A549 (cell line): ENCODE measurements at regions not wholly inside any gene's neighbourhood (a gene's known extent, or its start where the extent isn't known, plus 50 kb on each side); places are given as distances from the start of the nearest gene placed in this dataset.
A peak's percentile ranks its signal among the peaks of the same experiment; 100 is the strongest.
"Not testable (repeated sequence)": the region's sequence is repeated elsewhere in the genome, so short reads cannot be mapped to it uniquely, and the experiment has no call there.

Experiments
- ATAC-seq, 2 experiments: fragments of 200-7000 bp in 1 of 2; fragments of >200 bp in 1 of 2; cut with Nextera tagmentation in 1 of 2; cut with Tn5 transposase in 1 of 2; 3 replicates each; pipeline versions ENCODE4 v1.8.0 to v1.9.1; 2018 to 2020; ENCODE audit warnings: mild to moderate bottlenecking in 1 of 2, moderate library complexity in 1 of 2
- CTCF ChIA-PET: fragments of 300-600 bp; sonication (Branson Sonifier 250); formaldehyde crosslinking; extraction: SDS; loops from one replicate; lab custom pipeline; 2021; ENCODE audit warnings: antibody characterized with exemption, inconsistent platforms; lab: Yijun Ruan, JAX
- POLR2A ChIA-PET: fragments of 350-600 bp; formaldehyde crosslinking; extraction: SDS; loops from one replicate; lab custom pipeline; 2021; ENCODE audit warnings: antibody characterized with exemption, inconsistent platforms; lab: Yijun Ruan, JAX
- DNase-seq, 2 experiments: peaks; one replicate each; pipeline versions ENCODE4 v3.0.0 to v3.0.0-alpha.2; 2011 to 2016; ENCODE audit warnings: low read depth in 1 of 2, low spot score in 1 of 2
- FAIRE-seq: peaks from 2 replicates; lab custom pipeline; 2011; peaks lifted over from hg19 to GRCh38; lab: Jason Lieb, UNC
- H3K27ac ChIP-seq, 2 experiments: fragments of >200 bp; sonication (Bioruptor Twin); formaldehyde crosslinking; 3 replicates each; pipeline ENCODE4 v1.5.1; 2016 to 2017
- H3K4me1 ChIP-seq: fragments of >200 bp; sonication (Bioruptor Twin); formaldehyde crosslinking; 3 replicates; pipeline ENCODE4 v1.6.1; 2016
- H3K4me2 ChIP-seq: fragments of >200 bp; sonication (Bioruptor Twin); formaldehyde crosslinking; 3 replicates; pipeline ENCODE4 v1.6.1; 2016
- H3K4me3 ChIP-seq: fragments of >200 bp; sonication (Bioruptor Twin); formaldehyde crosslinking; 3 replicates; pipeline ENCODE4 v1.5.1; 2016
- H3K9me3 ChIP-seq: fragments of >200 bp; sonication (Bioruptor Twin); formaldehyde crosslinking; 3 replicates; pipeline ENCODE4 v1.6.1; 2016
- CBX2 ChIP-seq: fragments of 200-600 bp; sonication (generic); IDR thresholded peaks from 2 replicates; pipeline ENCODE4 v1.6.1; 2016; ENCODE audit warnings: low read depth, mild to moderate bottlenecking, borderline replicate concordance
- CBX8 ChIP-seq: fragments of 200-600 bp; sonication (generic); IDR thresholded peaks from 2 replicates; pipeline ENCODE4 v1.6.1; 2016
- CHD2 ChIP-seq: fragments of 150-350 bp; IDR thresholded peaks from 2 replicates; pipeline ENCODE4 v1.6.1; 2014; ENCODE audit warnings: low read length; ENCODE audit not compliant: partially characterized antibody
- EHF ChIP-seq: fragments of 250-450 bp; sonication (Bioruptor Pico); IDR thresholded peaks from 2 replicates; pipeline ENCODE4 v1.5.0; 2020; ENCODE audit warnings: mild to moderate bottlenecking
- EHMT2 ChIP-seq: fragments of 200-600 bp; sonication (generic); IDR thresholded peaks from 2 replicates; pipeline ENCODE4 v1.6.1; 2016; ENCODE audit warnings: antibody characterized with exemption, low read depth, mild to moderate bottlenecking, moderate library complexity
- FOXS1 ChIP-seq: fragments of 250-450 bp; sonication (Bioruptor Pico); IDR thresholded peaks from 2 replicates; pipeline ENCODE4 v1.5.0; 2020; ENCODE audit warnings: mild to moderate bottlenecking, moderate library complexity
- HDAC2 ChIP-seq: fragments of 200-600 bp; sonication (generic); IDR thresholded peaks from 2 replicates; pipeline ENCODE4 v1.6.1; 2016
- HEYL ChIP-seq: fragments of 250-450 bp; sonication (Bioruptor Pico); IDR thresholded peaks from 2 replicates; pipeline ENCODE4 v1.8.0; 2021; ENCODE audit warnings: mild to moderate bottlenecking, moderate library complexity
- HOXA7 ChIP-seq: fragments of 250-450 bp; sonication (Bioruptor Pico); IDR thresholded peaks from 2 replicates; pipeline ENCODE4 v1.5.0; 2020; ENCODE audit warnings: mild to moderate bottlenecking, moderate library complexity
- HOXB13 ChIP-seq: fragments of 250-450 bp; sonication (Bioruptor Pico); IDR thresholded peaks from 2 replicates; pipeline ENCODE4 v1.5.0; 2020; ENCODE audit warnings: low read depth, mild to moderate bottlenecking, moderate library complexity
- HOXB5 ChIP-seq: fragments of 250-450 bp; sonication (Bioruptor Pico); IDR thresholded peaks from 2 replicates; pipeline ENCODE4 v1.5.0; 2020; ENCODE audit warnings: mild to moderate bottlenecking, moderate library complexity
- KDM1A ChIP-seq: fragments of 200-600 bp; sonication (generic); IDR thresholded peaks from 2 replicates; pipeline ENCODE4 v1.6.1; 2016; ENCODE audit warnings: low read depth, mild to moderate bottlenecking
- KDM5A ChIP-seq: fragments of 200-600 bp; sonication (generic); IDR thresholded peaks from 2 replicates; pipeline ENCODE4 v1.6.1; 2016; ENCODE audit warnings: antibody characterized with exemption, mild to moderate bottlenecking
- MAZ ChIP-seq: fragments of 150-350 bp; IDR thresholded peaks from 2 replicates; pipeline ENCODE4 v1.6.1; 2014; ENCODE audit warnings: antibody characterized with exemption, low read depth, low read length, borderline replicate concordance
- NFE2L2 ChIP-seq: fragments of 150-350 bp; conservative IDR thresholded peaks from 2 replicates; pipeline ENCODE4 v1.6.1; 2014; ENCODE audit warnings: low read length
- NR3C1 ChIP-seq: fragments of >200 bp; sonication (Bioruptor Twin); formaldehyde crosslinking; IDR thresholded peaks from 3 replicates; pipeline ENCODE4 v1.6.1; 2017
- RAD21 ChIP-seq, 2 experiments: fragments of >200 bp in 1 of 2; sonication (Bioruptor Twin) in 1 of 2; formaldehyde crosslinking in 1 of 2; IDR thresholded peaks in 1 of 2; conservative IDR thresholded peaks in 1 of 2; 2 replicates in 1 of 2; 3 replicates in 1 of 2; pipeline ENCODE4 v1.6.1; 2012 to 2018; ENCODE audit warnings: inconsistent platforms in 1 of 2
- RARB ChIP-seq: fragments of 250-450 bp; sonication (Bioruptor Pico); IDR thresholded peaks from 2 replicates; pipeline ENCODE4 v1.8.0; 2021; ENCODE audit warnings: mild to moderate bottlenecking, moderate library complexity
- REST ChIP-seq: fragments of 200-600 bp; sonication (generic); IDR thresholded peaks from 2 replicates; pipeline ENCODE4 v1.6.1; 2016; ENCODE audit warnings: antibody characterized with exemption, mild to moderate bottlenecking, moderate library complexity
- SMC3 ChIP-seq: fragments of >200 bp; sonication (Bioruptor Twin); formaldehyde crosslinking; IDR thresholded peaks from 3 replicates; pipeline ENCODE4 v1.6.1; 2018; ENCODE audit warnings: inconsistent platforms
- ZC3H11A ChIP-seq: fragments of 450-650 bp; IDR thresholded peaks from 2 replicates; pipeline ENCODE4 v1.6.1; 2014; ENCODE audit warnings: antibody characterized with exemption, mild to moderate bottlenecking
- ZNF302 ChIP-seq: fragments of 250-450 bp; sonication (Bioruptor Pico); IDR thresholded peaks from 2 replicates; pipeline ENCODE4 v1.9.0; 2021; ENCODE audit warnings: inconsistent platforms, mild to moderate bottlenecking, moderate library complexity
- WGBS: methylation state at CpG from one replicate; pipeline ENCODE4 v1.1.6; 2017; ENCODE audit errors: missing lambda C conversion rate; 5-methylcytosine and 5-hydroxymethylcytosine counted together

DNA sequence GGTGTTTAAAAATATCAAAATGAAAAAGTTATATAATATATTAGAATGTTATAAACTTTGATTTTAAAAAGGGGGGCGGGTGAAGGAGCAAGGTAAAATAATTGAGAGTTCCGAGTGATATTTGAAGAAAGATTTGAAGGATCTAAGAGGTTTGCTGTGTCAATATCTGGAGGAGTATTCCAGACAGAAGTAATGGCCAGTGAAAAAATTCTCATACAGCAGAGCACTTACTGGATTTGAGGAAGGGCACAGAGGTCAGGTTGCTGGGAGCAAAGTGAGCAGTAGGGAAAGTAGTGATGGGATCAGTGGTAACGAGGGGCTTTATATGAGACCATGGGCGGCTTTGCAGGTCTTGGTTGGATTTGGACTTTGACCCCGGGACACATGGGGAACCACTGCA, 531.5 kb downstream of the ADCYAP1 start:
- H3K4me2 ChIP-seq: no peak overlapping the region
- WGBS: 17% methylated on average over 5 of the region's 5 CpGs
- FAIRE-seq (no peak), DNase-seq (no peak), ATAC-seq (no peak)
- ChIA-PET CTCF (no interaction called here), POLR2A (no interaction called here)
- H3K27ac ChIP-seq: no peak overlapping the region
- no peak overlapping the region for H3K4me3 ChIP-seq
- H3K4me1 ChIP-seq: no peaks in the 10 kb centered on the region
- no peaks in the 10 kb centered on the region for H3K9me3 ChIP-seq
- no peak for TF ChIP-seq CBX8
- TF ChIP-seq HOXB13 (CRISPR knock-in tag): no peak
- TF ChIP-seq HOXB5 (CRISPR knock-in tag): no peak
- no peak for TF ChIP-seq MAZ
- no peak for TF ChIP-seq EHF (CRISPR knock-in tag)
- no peak for TF ChIP-seq KDM5A
- TF ChIP-seq EHMT2: no peak
- TF ChIP-seq SMC3: no peak
- TF ChIP-seq RAD21 (conservative IDR thresholded peaks at IDR 0.05 in 1 of 2, IDR thresholded peaks at IDR 0.05 in 1 of 2): no peak
- no peak for TF ChIP-seq FOXS1
- TF ChIP-seq CHD2: no peak
- no peak for TF ChIP-seq HDAC2

DNA sequence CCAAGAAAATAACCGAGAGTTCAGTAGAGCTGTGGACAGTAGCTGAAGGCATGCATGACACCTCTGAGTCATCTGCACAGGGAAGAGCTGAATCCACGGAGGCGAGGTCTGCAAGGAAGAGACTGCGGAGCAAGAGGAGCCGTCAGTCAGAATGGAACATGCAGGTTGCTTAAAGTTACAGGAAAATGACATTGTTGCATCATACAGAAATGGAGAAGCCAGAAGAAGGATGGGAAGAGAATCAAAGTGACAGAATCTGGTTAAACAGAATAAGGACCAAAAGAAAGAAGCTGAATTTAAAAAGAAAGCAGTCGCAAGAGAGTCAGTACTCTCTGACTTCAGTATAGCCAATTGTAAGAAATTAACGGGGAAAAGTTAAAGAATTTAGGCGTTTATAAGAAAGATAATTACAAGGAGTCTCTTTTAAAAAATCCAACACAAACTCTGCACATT, 533.8 kb downstream of the ADCYAP1 start:
- DNase-seq (peak in 1 of 2 experiments; percentile 1), ATAC-seq (no peak)
- CTCF ChIA-PET: interaction anchor here (0.6 kb wide), 1 partner anchor 102 kb away, joined by 3 read pairs; no protein-coding TSS in a partner anchor
- 6% methylated on average over 8 of the region's 8 CpGs for WGBS
- no peaks in the 10 kb centered on the region for H3K4me1 ChIP-seq
- H3K4me2 ChIP-seq: no peak overlapping the region
- no peak overlapping the region for H3K4me3 ChIP-seq
- TF ChIP-seq RARB (no peak), HEYL (CRISPR knock-in tag) (no peak), NR3C1 (no peak), EHMT2 (no peak), CBX8 (no peak), NFE2L2 (no peak), CBX2 (no peak), KDM1A (no peak), MAZ (no peak), ZC3H11A (no peak)
- TF ChIP-seq, all 56 proteins: peak for 0
- H3K27ac ChIP-seq: no peak overlapping the region
- POLR2A ChIA-PET: no interaction called here
- FAIRE-seq: no peak
- H3K9me3 ChIP-seq: no peaks in the 10 kb centered on the region

DNA sequence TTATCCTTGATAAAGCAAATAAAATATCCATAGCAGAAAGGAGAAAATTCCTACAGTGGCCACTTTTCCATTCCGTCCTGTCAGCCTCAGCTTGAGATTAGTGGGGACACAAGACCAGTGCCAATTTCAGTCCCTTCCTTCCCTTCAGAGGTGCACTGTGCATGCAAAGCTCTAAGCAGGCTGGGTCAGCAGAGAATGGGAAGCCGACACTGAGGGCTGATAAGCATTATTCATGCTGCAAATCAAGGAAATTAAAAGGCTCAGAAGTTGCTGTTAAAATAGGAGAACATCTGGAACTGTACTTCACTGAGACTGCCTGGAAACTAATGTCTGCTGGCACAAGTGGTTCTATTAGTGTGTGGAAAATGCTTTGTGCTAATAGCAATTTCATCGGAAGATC, 534.3 kb downstream of the ADCYAP1 start:
- 22% methylated on average over 3 of the region's 3 CpGs for WGBS
- TF ChIP-seq HOXA7 (CRISPR knock-in tag) (no peak), REST (no peak), ZNF302 (CRISPR knock-in tag) (no peak), CHD2 (no peak), CBX2 (no peak)
- CTCF ChIA-PET: no interaction called here
- Histone ChIP-seq H3K4me1 (no peaks in the 10 kb centered on the region), H3K9me3 (no peaks in the 10 kb centered on the region), H3K4me3 (no peak overlapping the region), H3K27ac (no peak overlapping the region), H3K4me2 (no peak overlapping the region)
- ATAC-seq: no peak
- POLR2A ChIA-PET: no interaction called here
- no peak for DNase-seq
- no peak for FAIRE-seq

DNA sequence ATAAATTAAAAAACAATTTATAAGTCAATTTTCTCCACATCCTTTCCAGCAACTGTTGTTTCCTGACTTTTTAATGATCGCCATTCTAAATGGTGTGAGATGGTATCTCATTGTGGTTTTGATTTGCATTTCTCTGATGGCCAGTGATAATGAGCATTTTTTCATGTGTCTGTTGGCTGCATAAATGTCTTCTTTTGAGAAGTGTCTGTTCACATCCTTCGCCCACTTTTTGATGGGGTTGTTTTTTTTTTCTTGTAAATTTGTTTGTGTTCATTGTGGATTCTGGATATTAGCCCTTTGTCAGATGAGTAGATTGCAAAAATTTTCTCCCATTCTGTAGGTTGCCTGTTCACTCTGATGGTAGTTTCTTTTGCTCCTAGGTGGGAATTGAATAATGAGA, 539.4 kb downstream of the ADCYAP1 start:
- H3K27ac ChIP-seq, H3K4me2 ChIP-seq, H3K4me1 ChIP-seq, POLR2A ChIA-PET, ATAC-seq, H3K9me3 ChIP-seq, DNase-seq, FAIRE-seq, H3K4me3 ChIP-seq, CTCF ChIA-PET: not testable (repeated sequence)
- WGBS: 0% methylated on average over 2 of the region's 2 CpGs
